Endothelial cell of umbilical vein (primary cell): ENCODE measurements at regions not wholly inside any gene's neighbourhood (a gene's known extent, or its start where the extent isn't known, plus 50 kb on each side); places are given as distances from the start of the nearest gene placed in this dataset.

Experiments used
- BruUV-seq: library from RNA; stranded (reverse); fragments of 400-500 nt; replicated peaks from 2 replicates; lab custom pipeline; 2021; lab: Mats Ljungman, UMichigan
- CTCF ChIA-PET: fragments of 300-600, 350-600 bp; sonication (Branson Sonifier 250); formaldehyde crosslinking; loops from one replicate; lab custom pipeline; 2021; ENCODE audit warnings: antibody characterized with exemption, inconsistent platforms; lab: Charles Lee
- POLR2A ChIA-PET: fragments of 300-600, 350-600 bp; sonication (Branson Sonifier 250); formaldehyde crosslinking; loops from one replicate; lab custom pipeline; 2021; ENCODE audit warnings: antibody characterized with exemption, inconsistent platforms; lab: Charles Lee
- DNase-seq: peaks from one replicate; pipeline ENCODE4 v3.0.0-alpha.2; 2011; ENCODE audit warnings: low read depth, low spot score
- FAIRE-seq: peaks from 2 replicates; lab custom pipeline; 2011; peaks lifted over from hg19 to GRCh38; lab: Jason Lieb, UNC
- H2AFZ ChIP-seq: 2 replicates; pipeline ENCODE4 v1.6.0; 2012; ENCODE audit warnings: low read depth, low read length, control low read depth, inconsistent platforms
- H3K27ac ChIP-seq: 2 replicates; pipeline ENCODE4 v1.5.1; 2011; ENCODE audit warnings: low read depth, mild to moderate bottlenecking, control low read depth, low read length, moderate library complexity; ENCODE audit not compliant: insufficient read depth
- H3K27me3 ChIP-seq, 2 experiments: 2 replicates each; pipeline versions ENCODE4 v1.6.0 to v1.6.1; 2011; ENCODE audit warnings: low read length in 2 of 2, mixed read lengths in 1 of 2; ENCODE audit not compliant: control insufficient read depth in 2 of 2, insufficient read depth in 2 of 2
- H3K36me3 ChIP-seq, 2 experiments: 2 replicates in 1 of 2; 3 replicates in 1 of 2; pipeline ENCODE4 v1.5.1; 2011; ENCODE audit warnings: low read length in 2 of 2, mild to moderate bottlenecking in 1 of 2, moderate library complexity in 1 of 2; ENCODE audit not compliant: control insufficient read depth in 2 of 2, insufficient read depth in 2 of 2; ENCODE audit errors: extremely low read depth in 1 of 2
- H3K4me1 ChIP-seq: 3 replicates; pipeline ENCODE4 v1.5.1; 2011; ENCODE audit warnings: mild to moderate bottlenecking, low read length; ENCODE audit not compliant: control insufficient read depth, insufficient read depth; ENCODE audit errors: extremely low read depth
- H3K4me2 ChIP-seq: 2 replicates; pipeline ENCODE4 v1.6.1; 2011; ENCODE audit warnings: low read length, control low read depth, mixed read lengths; ENCODE audit not compliant: insufficient read depth
- H3K4me3 ChIP-seq, 3 experiments: fragments of 200-600 bp in 1 of 3; sonication (generic), shearing (Covaris generic) in 1 of 3; replicated peaks in 1 of 3; 2 replicates each; pipeline ENCODE4 v1.5.1; 2011 to 2016; ENCODE audit warnings: control low read depth in 3 of 3, low read length in 3 of 3, mild to moderate bottlenecking in 2 of 3, inconsistent platforms in 1 of 3, low read depth in 1 of 3, moderate library complexity in 1 of 3; ENCODE audit not compliant: insufficient read depth in 1 of 3
- H3K79me2 ChIP-seq: 2 replicates; pipeline ENCODE4 v1.6.0; 2012; ENCODE audit warnings: low read length, inconsistent platforms; ENCODE audit not compliant: control insufficient read depth, insufficient read depth
- H3K9ac ChIP-seq: replicated peaks from 2 replicates; pipeline ENCODE3; 2011; ENCODE audit warnings: low read length, control low read depth; ENCODE audit not compliant: insufficient read depth; ENCODE audit errors: extremely low read depth
- H3K9me1 ChIP-seq: replicated peaks from 3 replicates; pipeline ENCODE4 v1.6.0; 2011; ENCODE audit warnings: mild to moderate bottlenecking, low read length; ENCODE audit not compliant: control insufficient read depth, insufficient read depth; ENCODE audit errors: extremely low read depth
- H3K9me3 ChIP-seq: replicated peaks from 2 replicates; pipeline ENCODE4 v1.5.1; 2012; ENCODE audit warnings: low read length, inconsistent platforms; ENCODE audit not compliant: control insufficient read depth, insufficient read depth
- H4K20me1 ChIP-seq: replicated peaks from 2 replicates; pipeline ENCODE3; 2011; ENCODE audit warnings: mild to moderate bottlenecking, low read length; ENCODE audit not compliant: control insufficient read depth, insufficient read depth; ENCODE audit errors: extremely low read depth
- CTCF ChIP-seq, 2 donors: IDR thresholded peaks; 1 replicate in 1 of 2; 2 replicates in 1 of 2; pipeline ENCODE4 v1.5.1; 2011; ENCODE audit warnings: low read length in 2 of 2, mild to moderate bottlenecking in 2 of 2, moderate library complexity in 2 of 2, control low read depth in 1 of 2, inconsistent platforms in 1 of 2, low read depth in 1 of 2; ENCODE audit not compliant: insufficient read depth in 1 of 2; ENCODE audit errors: extremely low read depth in 1 of 2
- EZH2 ChIP-seq: IDR thresholded peaks from 2 replicates; pipeline ENCODE4 v1.6.1; 2012; ENCODE audit warnings: borderline replicate concordance, low read depth, mild to moderate bottlenecking, moderate library complexity, low read length, inconsistent platforms; ENCODE audit not compliant: severe bottlenecking
- FOS ChIP-seq: IDR thresholded peaks from 2 replicates; pipeline ENCODE4 v1.6.1; 2011; ENCODE audit warnings: mild to moderate bottlenecking, low read length, moderate library complexity, borderline replicate concordance; ENCODE audit not compliant: insufficient read depth
- GATA2 ChIP-seq: IDR thresholded peaks from 2 replicates; pipeline ENCODE4 v1.7.0; 2011; ENCODE audit warnings: low read depth, mild to moderate bottlenecking, moderate library complexity, mixed read lengths, low read length; ENCODE audit not compliant: insufficient read length, insufficient read depth
- JUN ChIP-seq: IDR thresholded peaks from 2 replicates; pipeline ENCODE4 v1.6.1; 2011; ENCODE audit warnings: borderline replicate concordance, low read depth; ENCODE audit not compliant: insufficient read length, insufficient read depth
- MYC ChIP-seq: IDR thresholded peaks from one replicate; pipeline ENCODE4 v1.6.1; 2011; ENCODE audit warnings: mild to moderate bottlenecking, low read depth, low read length
- POLR2A ChIP-seq: IDR thresholded peaks from 2 replicates; pipeline ENCODE4 v1.6.1; 2012; ENCODE audit warnings: low read depth, mild to moderate bottlenecking, control low read depth, low read length
- POLR2AphosphoS5 ChIP-seq: IDR thresholded peaks from 2 replicates; pipeline ENCODE4 v1.6.1; 2012; ENCODE audit warnings: low read depth, mild to moderate bottlenecking, control low read depth, low read length, moderate library complexity; ENCODE audit not compliant: insufficient read depth
- dilution Hi-C: fragments of 300-500 bp; cut with MboI; formaldehyde crosslinking; loops from one replicate; pipeline ENCODE4 v1.15.0; 2019; ENCODE audit warnings: low sequenced_read_pairs; ENCODE audit not compliant: extremely low pct_ligation_motif_present
- intact Hi-C: fragments of 100-400 bp; cut with micrococcal nuclease; formaldehyde crosslinking; loops from one replicate; pipeline ENCODE4 v1.10.0; 2022
- TF ChIP-seq, protein P1 (sequence below): IDR thresholded peaks from 2 replicates; pipeline ENCODE4 v1.6.1; 2011; ENCODE audit not compliant: insufficient read depth, insufficient read length

- no peak for FAIRE-seq
- H3K79me2 ChIP-seq: no peaks in the 10 kb centered on the region
- POLR2A ChIA-PET: no interaction called here
Observed at GRCh38 chr2:217452928-217453327, 549.9 kb downstream of the TNS1 start.

More at GRCh38 chr2:217452928-217453327, 549.9 kb downstream of the TNS1 start:
- no peak overlapping the region for H3K27ac ChIP-seq
- intact Hi-C loops: no loop called here
- dilution Hi-C loops: no loop called here
- no peak overlapping the region for H3K4me3 ChIP-seq
- no peaks in the 10 kb centered on the region for H3K27me3 ChIP-seq
- H3K9me3 ChIP-seq: no peaks in the 10 kb centered on the region
- CTCF ChIA-PET: no interaction called here
- H4K20me1 ChIP-seq: no peaks in the 10 kb centered on the region
- BruUV-seq: no TSS peak
- no peaks in the 10 kb centered on the region for H3K4me1 ChIP-seq
- H3K4me2 ChIP-seq: no peak overlapping the region
- no peaks in the 10 kb centered on the region for H3K9me1 ChIP-seq
- TF ChIP-seq GATA2 (no peak), JUN (no peak), CTCF (IDR thresholded peaks at IDR 0.05; ENCODE audit: extremely low read depth in 1 of 2, insufficient read depth in 1 of 2, low read depth in 1 of 2, low read length in 2 of 2) (no peak), POLR2A (no peak), POLR2AphosphoS5 (no peak), EZH2 (no peak), FOS (no peak), MYC (no peak)
- TF ChIP-seq, protein P1, sequence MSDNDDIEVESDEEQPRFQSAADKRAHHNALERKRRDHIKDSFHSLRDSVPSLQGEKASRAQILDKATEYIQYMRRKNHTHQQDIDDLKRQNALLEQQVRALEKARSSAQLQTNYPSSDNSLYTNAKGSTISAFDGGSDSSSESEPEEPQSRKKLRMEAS: no peak
- DNase-seq: no peak
- no peak overlapping the region for H3K9ac ChIP-seq
- H2AFZ ChIP-seq: no peak overlapping the region
- H3K36me3 ChIP-seq: no peaks in the 10 kb centered on the region
